Prostate gland (tissue), 2 donors: ENCODE measurements at regions not wholly inside any gene's neighbourhood (a gene's known extent, or its start where the extent isn't known, plus 50 kb on each side); places are given as distances from the start of the nearest gene placed in this dataset.

ENCODE experiments used
- CTCF ChIP-seq, 4 experiments: fragments of 200-600 bp in 2 of 4; fragments of 450-650 bp in 2 of 4; sonication (generic) in 2 of 4; IDR thresholded peaks; 1 replicate in 3 of 4; 2 replicates in 1 of 4; pipeline ENCODE4 v1.5.1; 2016 to 2019; ENCODE audit warnings: antibody characterized with exemption in 4 of 4, mild to moderate bottlenecking in 2 of 4, moderate library complexity in 2 of 4
- POLR2AphosphoS5 ChIP-seq: sonication (generic); formaldehyde crosslinking; IDR thresholded peaks from one replicate; pipeline ENCODE4 v1.6.1; 2017; ENCODE audit warnings: antibody characterized with exemption

DNA sequence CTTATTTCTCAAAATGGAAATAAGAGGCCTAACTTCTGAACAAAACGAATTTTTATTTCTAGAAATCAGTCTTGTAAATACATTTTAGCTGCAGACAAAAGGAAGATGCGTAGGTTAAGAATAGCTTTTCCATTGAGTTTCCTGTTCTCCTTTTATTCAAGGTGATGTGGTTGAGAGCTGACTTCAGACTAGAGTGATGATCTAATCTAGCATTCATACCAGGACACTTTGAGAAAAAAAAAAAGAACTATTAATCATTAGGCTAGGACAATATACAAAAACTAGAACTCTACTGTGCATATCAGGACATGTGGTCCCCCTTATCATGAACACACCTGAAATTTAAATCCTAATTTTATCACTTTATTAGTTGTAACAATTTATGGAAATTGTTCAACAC, 884.5 kb upstream of the EPHA5 start:
- no peak for TF ChIP-seq CTCF (IDR thresholded peaks at IDR 0.05)
- no peak for TF ChIP-seq POLR2AphosphoS5
